K562 (cell line): ENCODE measurements at regions not wholly inside any gene's neighbourhood (a gene's known extent, or its start where the extent isn't known, plus 50 kb on each side); places are given as distances from the start of the nearest gene placed in this dataset.

ENCODE experiments used
- ATAC-seq: fragments of 200-7000 bp; cut with Tn5 transposase; 3 replicates; pipeline ENCODE4 v1.9.1; 2020; ENCODE audit warnings: moderate library complexity
- BruUV-seq: library from RNA; stranded (reverse); fragments of 400-500 nt; replicated peaks from 2 replicates; lab custom pipeline; 2021; lab: Mats Ljungman, UMichigan
- CTCF ChIA-PET: fragments of 300-600 bp; formaldehyde crosslinking; extraction: SDS; loops from one replicate; lab custom pipeline; 2021; ENCODE audit warnings: low intra/inter-chr PET ratio; lab: Yijun Ruan, JAX
- POLR2A ChIA-PET: fragments of 300-600, 350-650 bp; sonication (Branson Sonifier 250); formaldehyde crosslinking; extraction: SDS; loops from one replicate; lab custom pipeline; 2021; ENCODE audit warnings: antibody characterized with exemption, inconsistent platforms; lab: Yijun Ruan, JAX
- DNase-seq, 4 experiments: peaks; one replicate each; pipeline versions ENCODE4 v3.0.0 to v3.0.0-alpha.2; 2011 to 2018; ENCODE audit warnings: low spot score in 3 of 4, mixed read lengths in 3 of 4; ENCODE audit errors: extremely low read depth in 1 of 4
- FAIRE-seq: peaks from 2 replicates; lab custom pipeline; 2011; peaks lifted over from hg19 to GRCh38; lab: Jason Lieb, UNC
- H2AFZ ChIP-seq: 2 replicates; pipeline ENCODE4 v1.6.0; 2011; ENCODE audit warnings: low read depth, low read length, control low read depth, inconsistent platforms
- H3K27ac ChIP-seq: fragments of 200-600 bp; 3 replicates; pipeline ENCODE4 v1.8.0; 2011; ENCODE audit warnings: low read depth, mild to moderate bottlenecking, control low read depth, inconsistent platforms, low read length, moderate library complexity, mixed read lengths; ENCODE audit errors: extremely low read depth
- H3K27me3 ChIP-seq, 2 experiments: fragments of 300-600 bp in 1 of 2; 2 replicates in 1 of 2; 3 replicates in 1 of 2; pipeline versions ENCODE4 v1.6.0 to v1.8.0; 2011; ENCODE audit warnings: inconsistent platforms in 2 of 2, low read length in 2 of 2, mild to moderate bottlenecking in 1 of 2, mixed read lengths in 1 of 2, moderate library complexity in 1 of 2; ENCODE audit not compliant: control insufficient read depth in 2 of 2, insufficient read depth in 2 of 2
- H3K36me3 ChIP-seq: fragments of 300-600 bp; 3 replicates; pipeline ENCODE4 v1.8.0; 2011; ENCODE audit warnings: mild to moderate bottlenecking, low read length, inconsistent platforms; ENCODE audit not compliant: control insufficient read depth, insufficient read depth
- H3K4me1 ChIP-seq, 2 experiments: fragments of 200-600 bp in 1 of 2; replicated peaks in 1 of 2; 2 replicates in 1 of 2; 3 replicates in 1 of 2; pipeline versions ENCODE4 v1.5.1 to v1.8.0; 2011; ENCODE audit warnings: inconsistent platforms in 2 of 2, low read length in 2 of 2, mild to moderate bottlenecking in 1 of 2, mixed read lengths in 1 of 2, moderate library complexity in 1 of 2; ENCODE audit not compliant: control insufficient read depth in 2 of 2, insufficient read depth in 2 of 2
- H3K4me2 ChIP-seq: 2 replicates; pipeline ENCODE4 v1.6.1; 2011; ENCODE audit warnings: low read length, control low read depth, inconsistent platforms, mixed read lengths; ENCODE audit not compliant: insufficient read depth
- H3K4me3 ChIP-seq: fragments of 200-600 bp; sonication (generic), shearing (Covaris generic); 2 replicates; pipeline ENCODE4 v1.5.1; 2016; ENCODE audit warnings: control low read depth, inconsistent platforms
- H3K79me2 ChIP-seq: fragments of 200-600 bp; 3 replicates; pipeline ENCODE4 v1.8.0; 2011; ENCODE audit warnings: low read length, inconsistent platforms; ENCODE audit not compliant: control insufficient read depth, insufficient read depth
- H3K9ac ChIP-seq, 2 experiments: 2 replicates each; pipeline versions ENCODE4 v1.6.0 to v1.6.1; 2011; ENCODE audit warnings: low read depth in 2 of 2, low read length in 2 of 2, control low read depth in 1 of 2, inconsistent platforms in 1 of 2, mild to moderate bottlenecking in 1 of 2, mixed read lengths in 1 of 2; ENCODE audit not compliant: insufficient read depth in 1 of 2
- H3K9me1 ChIP-seq: one replicate; pipeline ENCODE4 v1.6.0; 2011; ENCODE audit warnings: inconsistent platforms, mild to moderate bottlenecking, low read length, moderate library complexity; ENCODE audit not compliant: control insufficient read depth, insufficient read depth
- H3K9me3 ChIP-seq: replicated peaks from 2 replicates; pipeline ENCODE4 v1.5.1; 2011; ENCODE audit warnings: low read depth, low read length, inconsistent platforms; ENCODE audit not compliant: control insufficient read depth, insufficient read depth
- H4K20me1 ChIP-seq: replicated peaks from 2 replicates; pipeline ENCODE4 v1.6.1; 2011; ENCODE audit warnings: low read length, inconsistent platforms, mixed read lengths; ENCODE audit not compliant: control insufficient read depth, insufficient read depth
- GATA2 ChIP-seq: sonication (generic); formaldehyde crosslinking; IDR thresholded peaks from 2 replicates; pipeline ENCODE4 v1.4.0; 2020; ENCODE audit warnings: mild to moderate bottlenecking, missing genetic modification reagents
- MLX ChIP-seq, 2 experiments: fragments of 450-650 bp in 1 of 2; sonication (generic) in 1 of 2; formaldehyde crosslinking; conservative IDR thresholded peaks; 2 replicates each; pipeline versions ENCODE4 v1.4.0 to v1.8.1; 2020 to 2022; ENCODE audit warnings: mild to moderate bottlenecking in 1 of 2, missing genetic modification reagents in 1 of 2
- TGIF2 ChIP-seq: sonication (generic); formaldehyde crosslinking; IDR thresholded peaks from 2 replicates; pipeline ENCODE4 v1.8.1; 2022; ENCODE audit warnings: mild to moderate bottlenecking, missing genetic modification reagents, moderate library complexity
- WGBS: fragments of 100-300 bp; shearing (Covaris generic); methylation state at CpG from one replicate; pipeline ENCODE4 v1.1.6; 2016; ENCODE audit warnings: low coverage, mixed read lengths; ENCODE audit not compliant: insufficient coverage; ENCODE audit errors: missing lambda C conversion rate; 5-methylcytosine and 5-hydroxymethylcytosine counted together
- in situ Hi-C: fragments of 300-500 bp; cut with MboI; formaldehyde crosslinking; loops from 4 replicates; pipeline ENCODE4 v1.15.0; 2018; ENCODE audit warnings: inconsistent platforms, mixed read lengths
- intact Hi-C: fragments of 100-400 bp; cut with micrococcal nuclease; formaldehyde crosslinking; loops from 2 replicates; pipeline ENCODE4 v1.14.2; 2022
- TF ChIP-seq, protein P1 (sequence below), 2 experiments: fragments of 450-650 bp in 1 of 2; IDR thresholded peaks; 2 replicates each; pipeline ENCODE4 v1.6.1; 2011 to 2017; ENCODE audit warnings: low read depth in 2 of 2, antibody characterized with exemption in 1 of 2, borderline replicate concordance in 1 of 2, low read length in 1 of 2, mild to moderate bottlenecking in 1 of 2, mixed read lengths in 1 of 2; ENCODE audit not compliant: control insufficient read depth in 1 of 2

DNA sequence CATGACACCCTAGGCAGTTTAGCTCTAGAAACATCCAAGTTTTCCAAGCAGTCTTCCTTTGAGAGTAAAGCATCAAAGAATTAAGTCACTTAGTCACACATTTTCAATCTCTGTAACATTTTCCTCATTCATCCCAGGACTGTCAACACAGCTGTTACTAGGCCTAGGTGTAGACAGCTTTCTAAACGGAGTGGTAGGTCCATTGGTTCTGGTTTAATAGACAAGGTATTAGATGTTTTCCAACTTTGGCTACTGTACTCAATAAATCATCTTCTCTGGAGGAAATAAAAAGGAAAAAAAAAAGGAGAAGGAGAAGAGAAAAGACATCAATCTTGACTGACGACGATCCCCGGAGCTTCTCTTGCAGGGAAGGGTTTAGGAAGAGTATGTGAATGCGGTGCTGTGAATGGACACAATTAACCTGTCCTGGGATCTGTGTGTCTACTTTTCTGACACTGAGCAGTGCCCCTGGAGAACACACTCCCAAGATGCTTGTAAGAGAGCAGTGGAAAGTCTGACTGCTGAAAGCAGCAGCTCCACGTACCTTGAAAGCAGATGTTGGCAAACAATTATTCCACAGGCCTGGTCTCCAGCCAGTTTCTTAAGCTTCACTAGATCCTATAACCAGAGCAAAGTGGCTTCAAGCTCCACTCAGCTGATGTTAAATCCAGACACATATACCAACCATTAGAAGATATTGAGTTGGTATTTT lies 59.1 kb downstream of the CXCL12 start:
- no peaks in the 10 kb centered on the region for H3K9me1 ChIP-seq
- CTCF ChIA-PET, result no interaction called here
- in situ Hi-C loops (no loop called here), intact Hi-C loops (no loop called here)
- H3K4me3 ChIP-seq, result no peak overlapping the region
- no peak overlapping the region for H3K27ac ChIP-seq
- H2AFZ ChIP-seq, result no peak overlapping the region
- H3K9ac ChIP-seq, result no peak overlapping the region
- no peaks in the 10 kb centered on the region for H3K4me1 ChIP-seq
- no peak for ATAC-seq
- no peak for DNase-seq
- BruUV-seq, result no TSS peak
- no peaks in the 10 kb centered on the region for H3K36me3 ChIP-seq
- TF ChIP-seq, protein P1, sequence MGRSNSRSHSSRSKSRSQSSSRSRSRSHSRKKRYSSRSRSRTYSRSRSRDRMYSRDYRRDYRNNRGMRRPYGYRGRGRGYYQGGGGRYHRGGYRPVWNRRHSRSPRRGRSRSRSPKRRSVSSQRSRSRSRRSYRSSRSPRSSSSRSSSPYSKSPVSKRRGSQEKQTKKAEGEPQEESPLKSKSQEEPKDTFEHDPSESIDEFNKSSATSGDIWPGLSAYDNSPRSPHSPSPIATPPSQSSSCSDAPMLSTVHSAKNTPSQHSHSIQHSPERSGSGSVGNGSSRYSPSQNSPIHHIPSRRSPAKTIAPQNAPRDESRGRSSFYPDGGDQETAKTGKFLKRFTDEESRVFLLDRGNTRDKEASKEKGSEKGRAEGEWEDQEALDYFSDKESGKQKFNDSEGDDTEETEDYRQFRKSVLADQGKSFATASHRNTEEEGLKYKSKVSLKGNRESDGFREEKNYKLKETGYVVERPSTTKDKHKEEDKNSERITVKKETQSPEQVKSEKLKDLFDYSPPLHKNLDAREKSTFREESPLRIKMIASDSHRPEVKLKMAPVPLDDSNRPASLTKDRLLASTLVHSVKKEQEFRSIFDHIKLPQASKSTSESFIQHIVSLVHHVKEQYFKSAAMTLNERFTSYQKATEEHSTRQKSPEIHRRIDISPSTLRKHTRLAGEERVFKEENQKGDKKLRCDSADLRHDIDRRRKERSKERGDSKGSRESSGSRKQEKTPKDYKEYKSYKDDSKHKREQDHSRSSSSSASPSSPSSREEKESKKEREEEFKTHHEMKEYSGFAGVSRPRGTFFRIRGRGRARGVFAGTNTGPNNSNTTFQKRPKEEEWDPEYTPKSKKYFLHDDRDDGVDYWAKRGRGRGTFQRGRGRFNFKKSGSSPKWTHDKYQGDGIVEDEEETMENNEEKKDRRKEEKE (IDR thresholded peaks at IDR 0.05; ENCODE audit: borderline replicate concordance in 1 of 2, control insufficient read depth in 1 of 2, low read depth in 2 of 2, low read length in 1 of 2), result no peak
- TF ChIP-seq MLX (CRISPR knock-in tag; conservative IDR thresholded peaks at IDR 0.05) (no peak), TGIF2 (no peak), GATA2 (no peak)
- H3K79me2 ChIP-seq, result no peaks in the 10 kb centered on the region
- H3K27me3 ChIP-seq, result no peaks in the 10 kb centered on the region
- no peak overlapping the region for H3K4me2 ChIP-seq
- no peak for FAIRE-seq
- H4K20me1 ChIP-seq, result no peaks in the 10 kb centered on the region
- 0% methylated on average over 6 of the region's 6 CpGs for WGBS
- POLR2A ChIA-PET, result interaction anchor here (0.8 kb wide), 1 partner anchor 92 kb away, joined by 4 read pairs; no protein-coding TSS in a partner anchor
- H3K9me3 ChIP-seq, result no peaks in the 10 kb centered on the region
